ENCODE measurements at regions not wholly inside any gene's neighbourhood (a gene's known extent, or its start where the extent isn't known, plus 50 kb on each side); places are given as distances from the start of the nearest gene placed in this dataset.

GRCh38 chr22:34880662-34881061 lies 185.3 kb upstream of the ISX start:
- peaks cover 15% of the 10 kb centered on the region for H3K9me3 Mint-ChIP-seq

More at GRCh38 chr22:34880662-34881061, 185.3 kb upstream of the ISX start:
- Mint-ChIP-seq H3K4me1 (no peaks in the 10 kb centered on the region), H3K27ac (no peak overlapping the region), H3K4me3 (no peak overlapping the region), H3K27me3 (ENCODE audit: low read depth) (no peaks in the 10 kb centered on the region; the same call in 1 of the 2 replicates), H3K36me3 (no peaks in the 10 kb centered on the region)
- CTCF ChIA-PET = no interaction called here
- POLR2A ChIA-PET = no interaction called here
- TF ChIP-seq CDX4 (CRISPR knock-in tag; IDR thresholded peaks at IDR 0.05; ENCODE audit: borderline replicate concordance) (no peak), HMGA2 (CRISPR knock-in tag; IDR thresholded peaks at IDR 0.05) (no peak), ZNF281 (CRISPR knock-in tag; IDR thresholded peaks at IDR 0.05) (no peak), ZNF219 (CRISPR knock-in tag; IDR thresholded peaks at IDR 0.05; ENCODE audit: borderline replicate concordance) (no peak), STAT6 (CRISPR knock-in tag; conservative IDR thresholded peaks at IDR 0.05; ENCODE audit: low read depth) (no peak), ATF2 (CRISPR knock-in tag; IDR thresholded peaks at IDR 0.05; ENCODE audit: borderline replicate concordance, low read depth) (no peak), CREB1 (CRISPR knock-in tag; IDR thresholded peaks at IDR 0.05) (no peak), ATF6 (CRISPR knock-in tag; IDR thresholded peaks at IDR 0.05) (no peak), E2F4 (CRISPR knock-in tag; IDR thresholded peaks at IDR 0.05; ENCODE audit: borderline replicate concordance, low read depth) (no peak), ZNF425 (CRISPR knock-in tag; conservative IDR thresholded peaks at IDR 0.05) (no peak)
- ATAC-seq = no peak
- DNase-seq (ENCODE audit: low spot score) = no peak

Data from WTC11 (cell line).